HG03135 (cell line): ENCODE measurements at regions not wholly inside any gene's neighbourhood (a gene's known extent, or its start where the extent isn't known, plus 50 kb on each side); places are given as distances from the start of the nearest gene placed in this dataset.

Experiments
- ATAC-seq: cut with Tn5 transposase; IDR thresholded peaks from one replicate; pipeline ENCODE4 v1.9.1; 2021; ENCODE audit warnings: mild to moderate bottlenecking, moderate library complexity; ENCODE audit not compliant: unreplicated experiment

DNA sequence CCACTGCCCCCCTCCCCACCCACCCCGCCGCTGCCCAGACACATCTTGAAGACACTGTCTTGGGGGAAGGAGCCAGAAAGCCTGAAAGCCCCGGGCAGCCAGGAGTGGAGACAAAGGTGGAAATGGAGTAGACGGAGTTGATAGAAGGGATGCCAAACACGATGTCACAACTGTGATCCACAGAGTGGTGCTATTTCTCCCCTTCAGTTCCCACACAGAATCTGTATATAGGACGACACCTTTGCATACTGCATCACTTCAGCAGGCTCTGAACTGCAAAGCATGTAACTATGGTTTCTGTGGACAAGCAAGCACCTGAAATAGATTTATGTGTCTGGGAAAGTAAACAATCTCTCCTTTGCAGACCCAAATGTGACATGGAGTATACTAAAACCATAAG, 56.4 kb upstream of the F13A1 start:
- no peak for ATAC-seq

DNA sequence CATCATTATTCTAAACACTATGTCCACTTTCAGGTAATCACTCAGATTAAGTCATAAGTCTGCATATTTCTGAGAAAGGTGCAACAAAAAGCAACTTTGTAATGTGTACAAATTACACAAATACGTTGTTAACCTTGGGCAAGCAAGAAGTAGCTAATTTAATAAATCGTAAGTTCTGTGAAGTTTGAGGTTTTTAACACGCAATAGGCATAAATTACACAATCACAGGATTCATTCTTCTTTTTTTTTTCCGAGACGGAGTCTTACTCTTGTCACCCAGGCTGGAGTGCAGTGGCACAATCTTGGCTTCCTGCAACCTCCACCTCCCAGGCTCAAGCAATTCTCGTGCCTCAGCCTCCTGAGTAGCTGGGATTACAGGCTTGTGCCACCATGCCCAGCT, 57.2 kb upstream of the F13A1 start:
- no peak for ATAC-seq

DNA sequence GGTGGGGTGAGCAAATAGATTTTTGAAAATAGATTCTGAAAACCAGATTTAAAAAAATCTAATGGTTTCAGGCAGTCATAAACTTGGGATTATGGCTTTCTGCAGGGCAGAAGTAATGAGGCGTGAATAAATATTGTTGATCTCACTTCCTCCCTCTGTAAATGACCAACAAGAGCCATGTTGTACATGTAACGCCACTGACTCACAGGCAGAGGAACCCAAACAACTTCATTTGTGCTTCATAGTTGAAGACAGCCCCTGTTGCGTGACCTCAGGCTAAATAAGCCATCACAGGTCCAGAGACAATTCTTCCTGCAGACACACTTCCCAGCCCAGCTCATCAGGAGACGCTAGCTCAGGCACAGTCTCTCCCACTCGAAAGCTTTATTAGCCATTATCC, 59.1 kb upstream of the F13A1 start:
- no peak for ATAC-seq

DNA sequence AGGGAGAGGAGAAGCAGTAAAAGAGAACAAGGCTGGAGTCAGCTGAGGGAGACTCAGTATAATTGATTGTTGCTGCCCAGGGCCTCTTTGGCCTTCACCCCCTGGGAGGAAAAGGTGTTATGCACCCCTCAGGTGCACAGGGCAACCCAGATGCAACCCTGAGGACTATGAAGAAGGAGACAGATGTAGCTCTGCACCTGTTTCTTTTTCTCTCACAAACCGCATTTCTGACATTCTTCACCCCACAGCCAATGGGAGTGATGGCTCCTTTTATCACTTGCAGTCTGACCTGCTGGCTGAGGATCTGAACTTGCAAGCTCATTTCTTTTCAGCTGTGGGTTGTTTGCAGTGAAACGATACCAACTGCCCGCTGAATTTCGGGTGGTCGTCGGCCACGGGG, 64.1 kb upstream of the F13A1 start:
- no peak for ATAC-seq

DNA sequence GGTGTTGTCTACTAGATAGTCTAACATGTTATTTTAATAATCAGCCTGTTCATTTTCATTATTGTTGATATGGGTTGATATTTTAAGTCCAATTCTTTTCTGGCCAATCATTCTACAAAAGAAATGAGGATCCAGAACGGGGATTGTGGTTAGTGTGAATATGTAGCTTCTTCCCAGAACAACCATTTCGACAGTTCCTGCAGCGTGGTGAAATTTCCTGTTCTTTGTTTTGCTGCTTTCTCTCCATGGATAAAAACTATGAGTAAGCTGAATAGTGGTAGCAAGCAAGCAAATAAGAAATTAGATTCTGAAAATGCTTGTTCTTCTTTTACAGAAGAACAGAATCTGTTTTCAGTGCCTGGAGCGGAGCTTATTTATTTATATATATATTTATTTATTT, 65.5 kb upstream of the F13A1 start:
- no peak for ATAC-seq

DNA sequence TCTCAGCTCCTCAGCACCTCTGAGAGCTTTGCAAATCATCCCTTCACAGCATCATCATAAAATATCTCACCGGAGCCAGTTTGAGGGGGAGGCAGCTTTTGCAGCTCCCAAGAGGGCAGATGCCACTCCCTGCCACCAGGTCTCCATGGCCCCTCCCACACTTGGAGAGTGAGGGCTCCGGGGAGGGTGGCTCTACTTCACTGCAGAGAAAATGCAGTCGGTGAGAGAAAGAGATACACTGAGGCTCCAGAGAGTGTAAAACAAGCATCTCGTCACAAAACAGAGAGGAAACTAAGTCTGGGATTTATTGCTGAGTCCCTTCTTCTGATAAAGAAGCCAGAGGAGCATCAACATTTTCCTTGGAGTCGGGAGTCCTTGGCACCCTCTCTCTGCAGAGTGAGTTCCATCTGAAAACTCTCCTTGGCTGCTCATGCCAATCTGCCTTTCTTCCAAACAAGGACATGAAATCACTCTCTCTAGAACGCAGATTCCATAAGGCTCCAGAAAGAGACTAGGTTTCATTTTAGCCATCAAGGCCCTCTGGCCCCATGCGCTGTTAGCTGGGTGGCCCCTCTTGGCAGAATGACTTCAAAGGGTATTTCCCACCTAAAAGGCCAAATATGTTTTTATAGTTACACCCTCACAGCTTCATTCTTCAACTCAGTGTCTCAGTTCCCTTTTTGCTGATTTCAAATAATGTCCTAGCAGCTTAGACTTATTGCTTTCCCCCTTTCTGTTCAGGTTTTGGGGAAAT, 70.6 kb upstream of the F13A1 start:
- peak; percentile 72 for ATAC-seq

DNA sequence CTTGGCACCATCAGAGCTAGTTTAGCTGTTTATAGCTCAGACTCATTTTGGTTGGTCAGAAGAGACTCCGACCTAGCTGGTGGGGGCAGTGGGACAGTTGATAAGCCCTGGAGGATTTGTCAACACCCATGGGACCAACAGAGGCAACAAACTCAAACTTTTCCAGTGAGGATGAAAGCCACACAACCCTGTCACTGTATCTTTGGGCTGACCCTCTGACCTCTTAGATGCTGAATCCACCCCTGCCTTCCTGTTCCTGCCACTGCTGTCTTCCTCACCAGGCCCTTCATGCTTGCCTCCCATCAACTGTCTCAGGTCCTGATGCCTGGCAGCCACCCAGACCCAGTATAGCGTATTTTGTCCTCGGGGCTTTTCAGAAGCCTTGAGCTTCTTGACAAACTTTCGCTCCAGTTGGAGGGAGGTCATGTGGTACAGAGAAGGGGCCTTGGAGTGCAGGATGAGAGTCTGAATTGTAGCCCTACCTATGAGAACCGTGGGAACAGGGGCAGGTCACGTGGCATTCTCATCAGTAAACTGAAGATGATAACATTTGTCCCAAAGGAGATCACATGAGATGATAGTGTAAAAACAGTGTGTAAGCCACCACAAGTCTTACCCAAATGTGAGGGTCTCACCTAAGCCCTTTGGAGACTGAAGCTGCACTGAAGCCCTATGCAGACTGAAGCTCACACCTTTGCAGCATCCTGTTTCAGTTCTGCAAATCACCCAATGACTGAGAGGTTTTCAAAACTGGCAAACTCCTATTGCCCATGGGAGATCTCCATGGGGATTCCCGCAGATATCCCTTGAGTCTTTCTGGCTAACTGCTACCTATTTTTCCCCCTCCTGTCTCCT, 72.0 kb upstream of the F13A1 start:
- peak; percentile 56 for ATAC-seq

DNA sequence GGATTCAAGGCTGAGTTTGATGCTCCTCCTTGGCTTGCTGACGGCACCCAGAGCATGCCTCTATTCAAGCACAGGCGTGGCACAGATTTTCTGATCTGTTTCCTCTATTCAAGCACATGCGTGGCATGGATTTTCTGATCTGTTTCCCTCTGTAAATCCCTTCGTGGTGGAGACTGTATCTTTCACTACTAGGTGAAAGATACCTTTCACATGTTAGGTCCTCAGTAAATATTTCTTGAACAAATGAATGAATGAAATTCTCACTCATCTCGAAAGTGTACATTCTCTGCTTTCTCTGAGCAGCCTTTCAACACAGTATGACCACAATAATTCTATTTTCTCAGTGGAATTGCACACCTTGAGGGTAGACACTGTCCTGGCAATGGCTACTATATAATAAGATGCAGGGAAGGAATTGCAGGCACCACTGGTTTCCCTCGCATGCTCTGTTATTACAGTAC, 72.6 kb upstream of the F13A1 start:
- ATAC-seq, result peak; percentile 18

DNA sequence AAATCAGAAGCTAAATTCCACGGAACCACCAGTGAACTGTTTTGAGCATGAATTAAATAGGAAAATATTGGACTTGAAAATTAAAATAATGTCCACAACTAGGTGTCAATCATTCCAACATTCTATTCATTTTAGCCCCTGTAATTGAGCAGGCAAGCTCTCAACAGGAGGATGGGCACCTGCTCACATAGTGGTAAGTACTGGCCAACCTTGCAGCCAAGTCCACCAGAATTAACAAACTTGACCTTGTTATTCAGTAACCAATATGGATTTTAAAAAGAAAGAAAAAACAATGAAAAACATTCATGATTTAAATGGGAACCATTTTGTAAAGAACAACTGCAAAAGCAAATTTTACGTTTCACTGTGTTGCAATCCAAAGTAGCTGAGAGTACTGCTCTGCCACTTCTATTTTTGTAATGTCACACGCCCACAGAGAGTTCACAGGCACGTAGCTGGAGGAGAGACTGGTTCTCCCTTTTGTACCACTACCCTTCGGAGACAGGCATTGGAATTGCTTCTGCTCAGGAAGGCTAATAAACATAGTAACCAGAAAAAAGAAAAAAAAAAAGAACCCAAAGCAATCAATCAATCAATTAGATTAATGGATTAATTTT, 75.2 kb upstream of the F13A1 start:
- no peak for ATAC-seq

DNA sequence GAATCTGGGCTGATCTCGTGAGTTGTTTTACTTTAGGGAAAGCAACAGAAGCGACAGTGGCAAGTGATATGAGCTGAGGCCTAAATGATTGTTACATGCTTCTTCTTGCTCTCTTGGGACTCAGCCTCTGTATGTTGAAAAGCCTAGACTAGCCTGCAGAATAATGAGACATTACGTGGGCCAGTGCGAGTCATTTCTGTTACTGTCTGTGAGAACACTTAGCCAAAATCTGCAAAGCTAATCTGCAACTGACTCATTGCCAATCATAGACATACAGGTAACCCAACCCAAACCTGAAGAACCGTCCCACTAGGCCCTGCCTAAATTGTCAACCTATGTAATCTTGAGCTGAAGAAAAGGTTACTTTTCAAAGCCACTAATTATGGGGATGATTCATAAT, 77.4 kb upstream of the F13A1 start:
- ATAC-seq, result no peak

DNA sequence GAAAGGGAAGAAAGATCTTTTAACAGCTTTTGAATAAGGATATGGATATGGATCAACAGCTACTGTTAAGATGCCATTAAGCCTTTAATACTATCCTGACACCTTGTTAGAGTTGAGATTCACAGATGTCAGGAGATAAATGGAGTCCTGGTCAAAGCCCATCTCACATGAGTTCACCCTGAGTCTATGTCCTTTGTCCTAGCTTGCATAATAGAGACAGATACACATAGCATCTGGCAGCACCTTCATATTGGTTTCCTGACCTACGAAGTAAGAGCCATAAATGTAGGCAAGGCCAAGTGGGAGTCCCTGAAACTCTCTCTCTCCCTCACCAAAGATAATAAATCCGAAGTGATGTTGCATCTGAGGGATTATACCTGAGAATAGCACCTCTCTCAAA, 79.1 kb upstream of the F13A1 start:
- ATAC-seq, result no peak

DNA sequence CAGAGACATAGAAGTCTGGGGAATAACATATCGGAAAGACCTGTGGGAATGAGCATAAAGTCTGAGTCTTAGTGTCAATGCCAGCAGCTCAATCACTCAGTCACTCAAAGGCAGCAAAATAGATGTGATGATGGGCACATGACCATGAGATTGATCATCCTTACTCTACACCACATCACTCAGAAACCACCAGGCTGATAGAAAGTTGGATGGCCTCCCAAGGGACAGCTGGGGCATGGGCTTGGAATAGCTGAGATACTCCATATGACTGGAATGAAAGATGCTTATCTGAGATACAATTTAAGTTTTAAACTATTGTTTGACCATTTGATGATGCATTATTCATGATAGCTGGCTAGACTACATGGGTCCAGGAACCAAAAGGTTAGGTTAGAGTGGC, 80.9 kb upstream of the F13A1 start:
- ATAC-seq, result no peak

DNA sequence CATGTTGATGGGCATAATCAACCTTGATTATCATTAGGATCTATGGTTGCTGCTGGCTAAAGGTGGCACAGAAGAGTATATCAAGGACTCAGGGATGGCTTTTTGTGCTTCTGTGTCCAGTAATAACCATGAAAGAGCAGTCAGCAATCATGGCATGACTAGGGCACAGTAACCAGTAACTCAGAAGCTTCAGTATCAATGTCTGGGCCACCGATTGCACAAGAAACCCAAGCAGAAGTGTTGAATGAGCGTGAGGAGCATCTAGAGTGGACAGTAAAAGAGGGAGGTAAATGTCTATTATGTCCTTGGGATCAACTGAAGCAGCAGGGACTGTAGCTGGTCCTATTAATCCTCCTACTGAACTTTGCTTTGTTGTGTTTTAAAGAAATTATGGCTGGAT, 81.5 kb upstream of the F13A1 start:
- ATAC-seq, result no peak

DNA sequence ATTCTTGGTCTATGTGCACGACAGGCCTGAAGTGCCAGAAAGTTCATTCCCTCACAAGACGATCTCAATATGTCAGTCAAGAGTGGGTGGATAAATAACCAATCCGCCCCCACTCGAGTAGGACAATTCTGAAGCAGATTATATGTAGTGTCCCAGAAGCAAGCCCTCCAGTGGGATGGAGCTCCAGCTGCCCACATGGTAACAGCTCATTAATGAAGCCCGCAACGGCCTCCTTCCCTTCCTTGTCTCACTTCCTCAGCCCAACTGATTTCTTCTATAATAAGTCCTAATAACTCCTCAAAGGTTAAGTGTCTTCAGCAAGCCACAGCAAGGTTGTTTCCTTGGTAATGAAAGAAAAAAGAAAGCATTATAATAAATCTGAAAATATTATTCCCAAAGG, 82.1 kb upstream of the F13A1 start:
- ATAC-seq, result no peak

DNA sequence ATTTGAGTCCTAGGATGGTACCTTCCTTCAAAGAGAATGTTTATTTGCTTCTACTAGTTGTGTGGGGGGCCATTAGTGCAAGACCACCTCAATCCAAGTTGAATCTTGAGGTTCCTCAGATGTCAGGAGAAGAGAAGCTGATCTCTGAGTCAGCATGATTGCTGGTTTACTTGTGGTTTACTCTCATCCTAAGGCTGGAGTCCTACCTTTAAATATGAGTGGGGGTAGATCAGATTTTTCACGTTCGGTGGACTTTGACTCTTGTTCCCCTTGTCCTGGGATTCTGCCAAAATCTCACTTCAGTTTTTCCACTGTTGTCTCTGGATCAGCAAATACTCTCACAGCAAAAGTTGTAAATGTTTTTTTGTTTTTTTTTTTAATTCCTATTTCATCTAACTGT, 84.6 kb upstream of the F13A1 start:
- ATAC-seq, result no peak

DNA sequence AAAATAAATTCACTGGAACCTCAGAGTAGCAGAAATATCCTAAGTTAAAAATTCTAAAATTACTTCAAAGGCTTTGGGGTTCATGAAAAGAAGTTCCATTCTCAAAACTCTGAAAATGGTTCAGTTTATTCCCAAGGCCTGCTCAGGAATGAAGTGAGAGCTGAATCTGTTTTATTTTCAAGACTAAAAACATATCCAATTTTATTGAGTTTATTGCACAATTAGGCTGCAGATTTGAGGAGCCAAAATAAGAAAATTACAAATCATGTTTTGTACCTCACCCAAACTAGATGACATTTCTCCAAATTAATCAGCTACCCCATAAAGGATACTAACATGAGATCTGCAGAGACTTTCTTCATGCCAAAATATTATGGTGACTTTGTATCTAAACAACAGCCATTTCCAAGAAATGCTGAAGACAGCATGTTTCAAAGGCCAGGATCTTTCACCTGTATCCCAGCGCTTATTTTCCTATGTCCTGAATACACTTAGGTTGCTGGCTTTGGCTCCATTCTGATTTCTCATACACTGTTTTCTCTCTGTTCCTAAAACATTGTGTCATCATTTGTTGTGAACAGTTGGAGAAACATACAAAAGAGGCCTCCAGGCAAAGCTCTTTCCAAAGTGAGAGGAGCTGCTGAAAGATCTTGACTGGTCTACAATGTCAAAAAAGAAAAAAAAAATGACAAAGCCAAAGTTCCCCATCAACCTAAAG, 85.7 kb upstream of the F13A1 start:
- no peak for ATAC-seq

DNA sequence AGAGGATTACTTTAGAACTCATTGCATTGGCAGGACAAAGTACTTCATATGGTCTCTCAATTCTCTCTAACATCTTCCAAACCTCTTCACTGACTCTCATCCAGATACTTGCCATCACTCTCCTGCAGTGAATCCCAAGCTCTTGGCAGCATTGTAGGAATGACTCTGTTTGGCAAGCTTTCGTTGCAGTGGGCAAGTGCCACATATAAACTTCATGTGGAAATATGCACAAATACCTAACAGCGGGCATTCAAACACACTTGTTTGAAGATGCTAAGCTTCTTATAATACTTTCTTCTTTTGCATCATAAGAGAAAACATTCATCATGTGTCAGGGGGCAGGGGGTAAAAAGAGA, 86.2 kb upstream of the F13A1 start:
- no peak for ATAC-seq

DNA sequence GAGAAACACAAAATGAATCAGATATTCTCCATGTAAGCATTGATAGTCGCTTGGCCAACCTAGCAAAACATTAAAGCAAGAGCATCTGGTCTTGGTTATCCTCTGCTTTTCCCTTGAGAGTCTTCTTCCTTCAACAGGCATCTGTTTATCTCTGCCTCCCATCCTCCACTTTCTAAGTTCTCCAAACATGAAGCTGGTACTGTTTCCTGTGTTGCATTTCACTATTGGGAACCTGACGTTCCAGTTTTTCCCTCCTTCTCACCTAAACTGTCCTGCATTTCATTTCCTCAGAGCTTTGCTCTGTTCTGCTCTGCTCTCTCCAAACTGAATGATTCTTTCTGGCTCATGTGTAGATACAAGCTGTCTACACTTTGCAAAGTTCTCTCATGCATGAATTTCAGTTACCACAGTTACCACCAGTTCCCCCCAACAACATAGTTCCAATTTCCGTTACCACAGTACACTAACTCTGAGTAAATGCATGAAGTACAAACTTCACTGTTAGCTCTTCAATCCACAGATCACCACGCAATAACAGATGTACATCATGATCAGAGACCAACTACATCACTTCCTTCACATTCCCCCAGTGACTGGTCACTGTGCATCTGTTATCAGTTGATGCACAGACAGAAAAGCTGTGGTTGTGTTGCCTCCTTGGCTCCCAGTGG, 86.7 kb upstream of the F13A1 start:
- peak; percentile 95 for ATAC-seq

DNA sequence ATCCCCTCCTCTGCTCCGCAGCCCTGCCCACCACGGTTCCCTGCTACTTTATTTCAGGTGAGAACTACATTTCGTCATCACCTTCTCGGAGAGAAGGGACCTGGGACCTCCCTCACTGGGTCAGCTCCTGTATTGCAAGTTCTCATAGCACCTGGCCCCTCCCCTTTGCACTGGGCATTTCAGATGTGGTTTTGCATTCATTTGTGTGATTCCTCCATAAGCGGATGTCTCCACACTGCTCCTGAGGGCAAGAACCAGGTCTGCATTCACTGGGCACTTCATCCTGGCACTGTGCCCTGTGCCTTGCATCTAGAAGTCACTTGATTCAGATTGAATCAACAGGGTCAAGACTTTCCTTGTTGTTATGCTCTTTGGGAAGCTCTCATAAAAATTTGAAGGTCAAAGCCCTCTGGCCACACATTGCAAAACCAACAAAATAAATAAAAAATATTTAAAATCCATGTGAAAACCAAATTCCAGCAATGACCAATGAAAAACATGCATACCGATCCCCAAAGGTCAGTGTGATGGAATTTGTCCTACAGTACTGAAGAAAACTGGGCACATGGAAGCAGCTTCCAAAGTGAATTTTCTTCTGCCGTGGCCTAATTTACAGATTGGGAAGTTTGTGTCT, 89.1 kb upstream of the F13A1 start:
- no peak for ATAC-seq

DNA sequence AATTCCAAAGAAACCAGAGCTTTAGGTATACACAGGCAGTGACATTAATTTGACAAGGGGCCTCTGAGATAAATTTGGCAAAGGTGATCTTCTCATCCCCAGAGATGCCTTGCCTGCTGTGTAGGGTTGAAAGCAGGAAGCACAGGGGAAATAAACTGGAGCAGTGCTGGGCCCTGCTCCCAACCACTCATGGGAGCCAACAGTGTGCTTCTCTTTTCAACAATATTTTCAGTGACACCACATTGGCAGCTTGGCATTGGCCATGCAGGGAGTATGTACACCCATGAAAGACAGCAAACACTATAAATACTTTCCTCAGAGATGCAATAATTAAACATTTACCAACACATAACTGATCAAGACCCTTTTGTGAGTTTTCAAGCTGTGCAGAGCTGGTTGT, 90.7 kb upstream of the F13A1 start:
- ATAC-seq, result no peak
